Skin epidermis (tissue), 12 donors: ENCODE measurements at regions not wholly inside any gene's neighbourhood (a gene's known extent, or its start where the extent isn't known, plus 50 kb on each side); places are given as distances from the start of the nearest gene placed in this dataset.
A peak's percentile ranks its signal among the peaks of the same experiment; 100 is the strongest.
"Not testable (repeated sequence)": the region's sequence is repeated elsewhere in the genome, so short reads cannot be mapped to it uniquely, and the experiment has no call there.

Experiments used
- H3K27ac ChIP-seq, 21 experiments: fragments of 200-600 bp; sonication (generic) in 11 of 21; one replicate each; pipeline ENCODE4 v1.5.0; 2020; ENCODE audit warnings: mild to moderate bottlenecking in 3 of 21, inconsistent platforms in 2 of 21, moderate library complexity in 2 of 21
- H3K4me3 ChIP-seq, 7 experiments: fragments of 200-600 bp; sonication (generic) in 2 of 7; one replicate each; pipeline ENCODE4 v1.5.0; 2020; ENCODE audit warnings: inconsistent platforms in 2 of 7, mild to moderate bottlenecking in 2 of 7, moderate library complexity in 1 of 7

DNA sequence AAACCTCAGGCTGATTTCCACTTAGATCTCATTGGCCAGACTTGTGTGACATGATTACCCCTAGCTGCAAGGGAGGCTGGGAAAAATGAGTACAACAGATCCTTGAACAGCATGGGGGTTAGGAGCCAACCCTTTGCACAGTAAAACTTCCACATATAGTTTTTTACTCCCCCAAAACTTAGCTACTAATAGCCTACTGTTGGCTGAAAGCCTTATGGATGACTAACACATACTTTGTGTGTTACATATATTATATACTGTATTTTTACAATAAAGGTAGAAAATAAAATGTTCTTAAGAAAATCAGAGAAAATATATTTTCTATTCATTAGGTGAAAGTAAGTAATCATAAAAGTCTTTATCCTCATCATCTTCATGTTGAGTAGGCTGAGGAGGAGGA lies 217.4 kb downstream of the NMUR2 start:
- Histone ChIP-seq H3K27ac (no peak overlapping the region), H3K4me3 (no peak overlapping the region)

GRCh38 chr5:152185547-152186245 lies 219.4 kb downstream of the NMUR2 start:
- no peak overlapping the region for H3K4me3 ChIP-seq
- H3K27ac ChIP-seq, result no peak overlapping the region

DNA sequence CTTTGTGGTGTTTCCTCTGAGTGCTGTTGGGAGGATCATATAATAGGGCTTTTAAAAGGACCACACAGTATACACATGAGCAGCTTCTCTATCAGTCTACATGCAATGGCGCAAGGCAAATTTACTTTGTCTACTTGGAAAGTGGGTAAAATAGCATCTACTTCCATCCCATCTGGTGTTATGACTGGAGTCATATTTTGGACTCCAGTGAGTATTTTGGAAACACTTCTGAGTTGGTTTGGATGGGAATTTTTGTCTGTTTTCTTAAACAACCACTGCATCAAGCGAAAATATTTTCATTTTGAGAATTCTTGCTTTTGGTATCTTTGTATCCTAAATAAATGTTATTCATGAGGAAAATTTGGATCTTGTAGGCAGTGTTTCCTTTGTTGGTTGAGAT lies 220.8 kb downstream of the NMUR2 start:
- H3K4me3 ChIP-seq, result no peak overlapping the region
- H3K27ac ChIP-seq, result no peak overlapping the region

DNA sequence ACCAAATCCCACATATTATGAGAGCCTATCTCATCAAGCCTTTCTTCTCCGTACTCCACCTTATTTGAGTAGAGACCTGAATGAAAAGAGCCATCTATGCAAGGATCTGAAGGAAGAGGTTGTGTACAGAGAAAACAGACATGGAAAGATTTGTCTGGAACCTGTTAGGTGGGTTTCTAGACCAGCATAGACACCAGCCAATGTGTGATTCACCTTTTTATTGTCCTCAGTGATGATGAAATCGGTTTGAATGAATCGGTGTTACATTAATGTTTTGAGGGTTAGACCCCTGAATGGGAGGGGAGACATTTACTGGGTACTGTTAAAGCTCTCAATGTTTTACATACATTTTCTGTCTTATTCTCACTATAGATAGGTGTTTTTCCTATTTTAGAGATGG lies 223.6 kb downstream of the NMUR2 start:
- Histone ChIP-seq H3K4me3 (no peak overlapping the region), H3K27ac (no peak overlapping the region)

DNA sequence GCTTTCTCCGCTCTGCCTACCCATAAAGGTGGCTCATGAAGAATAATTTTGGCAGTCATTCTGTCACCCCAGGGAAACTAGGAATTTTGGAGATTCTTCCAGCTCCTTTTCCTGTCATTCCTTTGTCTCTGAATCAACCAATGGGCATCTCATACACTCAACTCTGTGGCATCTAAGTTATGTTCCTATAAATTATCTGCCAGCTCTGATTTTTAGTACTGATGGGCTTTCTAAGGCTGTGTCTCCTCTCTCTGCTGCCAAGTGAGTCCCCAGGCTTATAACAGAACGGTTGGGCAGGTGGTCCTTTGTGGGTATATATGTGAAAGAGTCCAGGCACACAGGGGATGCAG lies 226.8 kb downstream of the NMUR2 start:
- H3K27ac ChIP-seq, result no peak overlapping the region
- no peak overlapping the region for H3K4me3 ChIP-seq

DNA sequence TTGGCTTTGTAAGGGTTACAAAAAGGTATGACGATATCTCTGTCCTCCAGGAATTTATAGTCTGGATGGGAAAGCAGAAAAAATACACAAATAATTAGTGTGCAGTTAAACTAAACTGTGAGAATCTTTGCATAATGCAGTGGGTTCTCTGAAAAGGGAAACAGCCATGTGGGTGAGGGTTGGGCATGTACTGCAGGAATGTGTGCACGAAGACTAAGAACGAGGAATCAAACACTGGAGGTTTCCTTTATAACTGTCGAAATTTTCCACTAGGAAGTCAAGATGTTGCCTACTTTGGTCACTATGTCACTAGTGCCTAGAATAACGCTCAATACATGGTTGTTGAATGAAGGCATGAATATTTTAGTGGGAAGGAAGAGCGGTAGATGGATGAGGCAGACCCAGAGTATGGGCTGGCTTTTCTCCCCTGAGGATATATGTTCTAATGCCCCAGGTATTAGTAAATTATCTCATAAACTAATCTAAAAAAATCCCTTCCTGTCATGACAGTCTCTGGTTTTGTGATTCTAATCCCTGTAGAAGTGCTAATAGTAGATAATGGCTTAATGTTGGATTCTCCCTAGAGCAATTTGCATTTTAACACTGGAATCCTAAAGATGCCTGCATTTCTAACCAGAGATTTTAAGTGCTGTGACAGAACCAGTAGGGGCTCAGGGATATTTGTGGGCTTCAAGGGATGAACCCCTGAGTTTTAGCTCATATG lies 227.3 kb downstream of the NMUR2 start:
- Histone ChIP-seq H3K4me3 (no peak overlapping the region), H3K27ac (no peak overlapping the region)

- H3K27ac ChIP-seq, result no peak overlapping the region
- H3K4me3 ChIP-seq, result no peak overlapping the region
Observed at GRCh38 chr5:152171888-152172287, 233.2 kb downstream of the NMUR2 start.

DNA sequence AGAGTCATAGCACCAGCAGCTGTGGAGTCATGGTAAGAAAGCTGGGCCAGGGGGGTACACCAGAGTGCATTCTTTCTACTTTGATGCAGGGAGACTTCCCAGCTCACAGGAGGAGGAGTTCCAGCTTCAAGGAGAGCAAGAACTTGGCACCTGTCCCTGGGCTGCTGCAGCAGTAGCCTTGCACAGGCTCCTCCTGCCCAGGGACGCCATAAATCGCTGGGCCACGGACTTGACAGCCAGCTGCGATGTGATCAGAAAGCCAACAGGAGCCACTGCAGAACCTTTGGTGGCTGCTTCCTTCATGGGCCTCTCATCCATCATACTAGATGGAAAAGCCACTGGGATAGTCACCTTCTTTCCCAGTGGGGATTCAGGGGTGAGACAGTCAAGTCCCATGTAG lies 234.7 kb downstream of the NMUR2 start:
- Histone ChIP-seq H3K4me3 (no peak overlapping the region), H3K27ac (no peak overlapping the region)

GRCh38 chr5:152164860-152165259 lies 240.2 kb upstream of the GLRA1 start:
- H3K27ac ChIP-seq, result no peak overlapping the region
- H3K4me3 ChIP-seq, result no peak overlapping the region

DNA sequence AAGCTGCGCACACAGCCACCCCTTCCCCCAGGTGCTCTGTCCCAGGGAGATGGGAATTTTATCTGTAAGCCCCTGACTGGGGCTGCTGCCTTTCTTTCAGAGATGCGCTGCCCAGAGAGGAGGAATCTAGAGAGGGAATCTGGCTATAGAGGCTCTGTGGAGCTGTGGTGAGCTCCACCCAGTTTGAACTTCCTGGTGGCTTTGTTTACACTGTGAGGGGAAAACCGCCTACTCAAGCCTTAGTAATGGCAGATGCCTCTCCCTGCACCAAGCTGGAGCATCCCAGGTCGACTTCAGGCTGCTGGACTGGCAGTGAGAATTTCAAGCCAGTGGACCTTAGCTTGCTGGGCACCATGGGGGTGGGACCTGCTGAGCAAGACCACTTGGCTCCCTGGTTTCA lies 235.2 kb upstream of the GLRA1 start:
- H3K4me3 ChIP-seq, H3K27ac ChIP-seq: not testable (repeated sequence)

- not testable (repeated sequence) for H3K27ac ChIP-seq, H3K4me3 ChIP-seq
Observed at GRCh38 chr5:152154452-152154851, 229.8 kb upstream of the GLRA1 start.

DNA sequence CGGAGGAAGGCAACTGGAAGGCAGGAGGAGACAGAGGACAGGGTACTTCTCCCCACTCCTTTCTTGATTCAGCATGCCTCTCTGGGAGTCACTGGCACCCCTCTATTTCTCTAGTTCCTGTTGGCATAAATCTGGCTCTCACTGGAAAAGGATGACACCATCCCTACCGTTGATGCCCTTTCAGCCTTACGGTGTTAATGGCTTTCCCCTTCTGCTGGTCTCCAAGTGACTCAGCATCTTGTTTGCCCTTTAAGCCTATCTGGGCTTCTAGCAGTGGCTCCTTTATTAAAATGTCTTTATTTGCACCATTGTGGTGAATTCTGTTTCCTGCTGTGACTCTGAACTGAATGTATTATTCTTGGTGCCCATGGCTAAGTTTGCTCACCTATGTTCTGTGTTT lies 227.3 kb upstream of the GLRA1 start:
- Histone ChIP-seq H3K27ac (no peak overlapping the region), H3K4me3 (no peak overlapping the region)

DNA sequence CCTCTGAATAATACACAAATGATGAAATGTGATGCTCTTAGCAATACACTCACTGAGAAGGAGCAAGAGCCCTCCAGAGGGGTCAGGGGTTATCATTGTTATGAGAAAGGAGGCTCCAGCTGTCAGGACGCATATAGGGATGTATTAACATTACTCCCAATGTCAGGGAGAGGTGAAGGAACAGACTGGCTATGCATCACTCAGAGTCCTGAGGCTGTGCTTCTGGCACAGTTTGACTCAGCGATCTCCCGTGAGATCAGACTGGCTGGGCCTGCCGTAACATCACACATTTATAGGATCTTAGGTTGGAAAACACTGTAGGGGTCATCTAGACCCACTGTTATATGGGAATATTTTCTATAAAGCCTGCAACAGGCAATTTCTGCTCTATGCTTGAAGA lies 226.5 kb upstream of the GLRA1 start:
- Histone ChIP-seq H3K27ac (no peak overlapping the region), H3K4me3 (no peak overlapping the region)

- no peak overlapping the region for H3K4me3 ChIP-seq
- H3K27ac ChIP-seq, result no peak overlapping the region
Observed at GRCh38 chr5:152147286-152147685, 222.6 kb upstream of the GLRA1 start.

- Histone ChIP-seq H3K4me3 (no peak overlapping the region), H3K27ac (no peak overlapping the region)
Observed at GRCh38 chr5:152146566-152146965, 221.9 kb upstream of the GLRA1 start.

DNA sequence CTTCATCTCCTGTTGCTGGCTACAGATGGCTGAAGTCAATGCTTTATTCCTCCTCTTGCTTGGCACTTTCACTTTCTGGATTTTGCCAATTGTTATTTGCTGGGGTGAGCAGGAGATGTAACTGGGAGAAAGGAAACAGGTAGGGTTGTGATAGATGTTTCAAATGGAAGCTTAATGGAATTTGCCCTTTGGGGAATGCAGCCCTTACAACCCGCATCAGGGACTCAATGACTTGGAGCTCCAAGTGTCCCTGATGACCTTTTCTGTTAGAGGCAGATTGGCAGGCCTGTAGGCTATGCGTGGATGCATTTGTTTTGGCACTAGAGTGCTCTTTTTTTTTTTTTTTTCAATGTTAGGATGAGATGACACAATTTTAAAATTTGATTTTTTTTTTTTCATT lies 219.9 kb upstream of the GLRA1 start:
- no peak overlapping the region for H3K4me3 ChIP-seq
- no peak overlapping the region for H3K27ac ChIP-seq

GRCh38 chr5:152144030-152144429 lies 219.4 kb upstream of the GLRA1 start:
- Histone ChIP-seq H3K4me3 (no peak overlapping the region), H3K27ac (no peak overlapping the region)

DNA sequence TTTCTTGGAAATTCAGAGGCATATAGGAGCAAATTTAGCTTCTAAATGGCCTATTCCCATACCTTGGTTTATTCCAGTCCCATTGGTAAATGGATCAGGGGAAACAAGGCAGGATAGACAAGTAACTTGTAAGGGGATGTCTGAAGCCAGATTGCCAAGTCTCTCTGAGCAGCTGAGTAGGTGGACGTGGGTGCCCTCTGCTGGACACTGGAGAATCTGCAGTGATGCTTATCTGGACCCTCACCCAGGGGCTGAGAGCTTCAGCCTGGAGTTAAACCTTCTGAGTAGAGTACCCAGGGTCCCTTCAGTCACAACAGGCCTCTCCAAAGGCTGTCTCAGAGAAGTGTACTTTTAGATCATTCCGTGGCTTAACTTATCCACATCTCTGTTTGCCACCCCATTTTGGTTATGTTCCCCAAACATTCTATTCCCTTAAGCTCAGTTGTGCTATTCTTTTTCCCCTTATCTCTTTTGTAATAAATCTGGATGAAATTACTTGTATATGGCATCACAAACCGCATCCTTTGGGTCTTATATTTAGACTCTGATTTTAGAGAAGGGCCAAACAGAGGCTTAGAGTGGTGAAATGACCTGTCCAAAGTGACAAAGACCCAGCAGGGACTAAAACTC lies 218.3 kb upstream of the GLRA1 start:
- H3K4me3 ChIP-seq, result no peak overlapping the region
- no peak overlapping the region for H3K27ac ChIP-seq

GRCh38 chr5:152140347-152140746 lies 215.7 kb upstream of the GLRA1 start:
- no peak overlapping the region for H3K27ac ChIP-seq
- no peak overlapping the region for H3K4me3 ChIP-seq

GRCh38 chr5:152137063-152137462 lies 212.4 kb upstream of the GLRA1 start:
- H3K27ac ChIP-seq, result peak overlapping the region in 1 of 21 experiments; percentile 44
- no peak overlapping the region for H3K4me3 ChIP-seq

DNA sequence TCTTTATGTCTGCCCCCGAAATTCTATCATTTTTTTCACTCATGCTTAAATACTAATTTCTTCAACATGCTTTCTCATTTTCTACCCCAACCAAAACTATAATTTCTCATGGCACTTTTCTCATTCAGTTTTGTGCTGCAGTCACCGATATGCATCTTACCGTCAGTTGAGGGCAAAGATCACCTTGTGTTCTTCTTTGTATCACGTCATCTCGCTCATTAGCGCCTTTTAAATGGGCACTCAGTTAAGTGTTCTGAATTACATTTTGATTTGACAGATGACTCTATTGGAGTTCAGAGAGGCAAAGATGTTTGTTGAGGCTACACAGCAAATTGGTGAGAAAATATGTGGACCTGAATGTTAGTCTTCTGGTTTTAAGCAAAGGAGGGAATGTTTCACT lies 211.7 kb upstream of the GLRA1 start:
- no peak overlapping the region for H3K4me3 ChIP-seq
- no peak overlapping the region for H3K27ac ChIP-seq
